ENCODE measurements at regions not wholly inside any gene's neighbourhood (a gene's known extent, or its start where the extent isn't known, plus 50 kb on each side); places are given as distances from the start of the nearest gene placed in this dataset.
"Not testable (repeated sequence)": the region's sequence is repeated elsewhere in the genome, so short reads cannot be mapped to it uniquely, and the experiment has no call there.

GRCh38 chr4:125591290-125591689, 276.5 kb downstream of the FAT4 start:
- H3K9me3 Mint-ChIP-seq = no peaks in the 10 kb centered on the region
- DNase-seq (no peak), ATAC-seq (no peak)
- CTCF ChIA-PET = no interaction called here
- intact Hi-C loops (cut with micrococcal nuclease) = no loop called here
- H3K27ac Mint-ChIP-seq = no peak overlapping the region
- TF ChIP-seq CTCF (IDR thresholded peaks at IDR 0.05) = no peak
- H3K36me3 Mint-ChIP-seq (ENCODE audit: low read depth) = no peaks in the 10 kb centered on the region
- H3K27me3 Mint-ChIP-seq = no peaks in the 10 kb centered on the region
- H3K4me3 Mint-ChIP-seq = no peak overlapping the region
- POLR2A ChIA-PET = no interaction called here
- no peaks in the 10 kb centered on the region for H3K4me1 Mint-ChIP-seq (ENCODE audit: low read depth)

DNA sequence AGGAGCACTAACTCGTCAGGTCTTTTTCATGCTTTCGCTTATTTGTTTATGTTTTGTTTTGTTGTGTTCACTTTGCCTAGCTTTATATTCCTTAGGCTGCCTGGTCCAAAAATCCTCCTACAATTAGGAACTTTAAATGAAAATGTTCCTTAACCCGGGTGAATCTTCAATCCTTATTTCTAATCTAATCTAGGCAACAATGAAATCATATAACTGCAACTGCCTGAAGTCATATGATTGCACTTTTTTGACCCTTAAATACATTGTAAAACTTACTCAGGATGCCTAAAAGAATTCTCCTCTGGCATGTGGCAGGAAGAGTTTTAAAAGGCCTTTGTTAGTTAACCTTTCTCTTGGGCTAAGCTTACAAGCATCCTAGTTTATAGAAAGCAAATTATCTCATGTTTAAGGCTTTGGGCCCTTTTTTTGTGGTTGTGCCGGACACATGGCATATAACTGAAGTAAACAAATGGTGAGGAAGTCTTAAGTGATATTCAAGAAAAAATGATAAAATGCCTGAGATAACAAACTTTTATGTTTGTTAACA, 279.4 kb downstream of the FAT4 start:
- intact Hi-C loops (cut with micrococcal nuclease) = no loop called here
- Mint-ChIP-seq H3K4me3 (no peak overlapping the region), H3K4me1 (ENCODE audit: low read depth) (no peaks in the 10 kb centered on the region), H3K27me3 (no peaks in the 10 kb centered on the region), H3K9me3 (no peaks in the 10 kb centered on the region), H3K36me3 (ENCODE audit: low read depth) (no peaks in the 10 kb centered on the region), H3K27ac (no peak overlapping the region)
- no peak for TF ChIP-seq CTCF (IDR thresholded peaks at IDR 0.05)
- no peak for ATAC-seq
- POLR2A ChIA-PET = no interaction called here
- no peak for DNase-seq
- CTCF ChIA-PET = no interaction called here

- H3K4me1 Mint-ChIP-seq (ENCODE audit: low read depth); H3K9me3 Mint-ChIP-seq; CTCF ChIA-PET; H3K27ac Mint-ChIP-seq; H3K36me3 Mint-ChIP-seq (ENCODE audit: low read depth); ATAC-seq; DNase-seq; POLR2A ChIA-PET; intact Hi-C loops (cut with micrococcal nuclease); H3K27me3 Mint-ChIP-seq; H3K4me3 Mint-ChIP-seq: not testable (repeated sequence)
Observed at GRCh38 chr4:125605926-125606325, 291.2 kb downstream of the FAT4 start.

- no peak for TF ChIP-seq CTCF (IDR thresholded peaks at IDR 0.05)
- ChIA-PET CTCF (no interaction called here), POLR2A (no interaction called here)
- DNase-seq (no peak), ATAC-seq (no peak)
- Mint-ChIP-seq H3K9me3 (peaks cover 4% of the 10 kb centered on the region), H3K4me3 (no peak overlapping the region), H3K27ac (no peak overlapping the region), H3K27me3 (no peaks in the 10 kb centered on the region), H3K4me1 (ENCODE audit: low read depth) (no peaks in the 10 kb centered on the region), H3K36me3 (ENCODE audit: low read depth) (no peaks in the 10 kb centered on the region)
- intact Hi-C loops (cut with micrococcal nuclease) = no loop called here
Observed at GRCh38 chr4:125620066-125620860, 305.5 kb downstream of the FAT4 start.

GRCh38 chr4:125624951-125625350, 310.2 kb downstream of the FAT4 start:
- Mint-ChIP-seq H3K27me3 (no peaks in the 10 kb centered on the region), H3K9me3 (peaks cover 3% of the 10 kb centered on the region), H3K4me1 (ENCODE audit: low read depth) (no peaks in the 10 kb centered on the region), H3K4me3 (no peak overlapping the region), H3K36me3 (ENCODE audit: low read depth) (no peaks in the 10 kb centered on the region), H3K27ac (no peak overlapping the region)
- no peak for TF ChIP-seq CTCF (IDR thresholded peaks at IDR 0.05)
- CTCF ChIA-PET = no interaction called here
- no peak for DNase-seq
- intact Hi-C loops (cut with micrococcal nuclease) = no loop called here
- POLR2A ChIA-PET = no interaction called here
- ATAC-seq = no peak
